K562 (cell line): ENCODE measurements at regions not wholly inside any gene's neighbourhood (a gene's known extent, or its start where the extent isn't known, plus 50 kb on each side); places are given as distances from the start of the nearest gene placed in this dataset.

Experiments used
- HIVEP1 ChIP-seq: fragments of 250-450 bp; sonication (Bioruptor Pico); IDR thresholded peaks from 2 replicates; pipeline ENCODE4 v1.4.0; 2020; ENCODE audit warnings: mild to moderate bottlenecking
- TAF15 ChIP-seq: fragments of 200-400 bp; formaldehyde crosslinking; IDR thresholded peaks from 2 replicates; pipeline ENCODE4 v1.6.1; 2017; ENCODE audit warnings: mild to moderate bottlenecking, low read depth, low read length, moderate library complexity
- ZBTB17 ChIP-seq: fragments of 450-650 bp; formaldehyde crosslinking; IDR thresholded peaks from 2 replicates; pipeline ENCODE4 v1.4.0; 2020; ENCODE audit warnings: mild to moderate bottlenecking
- ZNF436 ChIP-seq: fragments of 250-450, 450-650 bp; sonication (Bioruptor Pico); formaldehyde crosslinking; IDR thresholded peaks from 2 replicates; pipeline ENCODE4 v1.7.0; 2020; ENCODE audit warnings: mild to moderate bottlenecking
- TF ChIP-seq, protein P1 (sequence below): fragments of 250-450 bp; sonication (Bioruptor Pico); IDR thresholded peaks from 2 replicates; pipeline ENCODE4 v1.5.0; 2021; ENCODE audit warnings: mild to moderate bottlenecking, moderate library complexity
- TF ChIP-seq, protein P2 (sequence below), 2 experiments: fragments of 450-650 bp in 1 of 2; sonication (generic) in 1 of 2; formaldehyde crosslinking in 1 of 2; IDR thresholded peaks; 2 replicates each; pipeline versions ENCODE4 v1.7.1 to v1.9.0; 2016 to 2022; ENCODE audit warnings: inconsistent platforms in 1 of 2, mild to moderate bottlenecking in 1 of 2, missing genetic modification reagents in 1 of 2

DNA sequence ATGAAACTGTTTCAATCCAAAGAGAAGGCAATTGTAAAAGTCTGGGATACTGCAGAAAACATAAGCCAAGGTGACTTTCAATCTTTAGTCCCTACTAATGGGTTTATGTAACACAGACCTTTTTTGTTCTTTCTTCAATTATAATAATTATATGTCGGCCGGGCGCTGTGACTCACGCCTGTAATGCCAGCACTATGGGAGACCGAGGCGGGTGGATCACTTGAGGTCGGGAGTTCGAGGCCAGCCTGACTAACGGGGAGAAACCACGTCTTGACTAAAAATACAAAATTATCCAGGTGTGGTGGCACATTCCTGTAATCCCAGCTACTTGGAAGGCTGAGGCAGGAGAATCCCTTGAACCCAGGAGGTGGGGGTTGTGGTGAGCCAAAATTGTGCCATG is 489.8 kb upstream of the CTSO start (continued):
- TF ChIP-seq, protein P1, sequence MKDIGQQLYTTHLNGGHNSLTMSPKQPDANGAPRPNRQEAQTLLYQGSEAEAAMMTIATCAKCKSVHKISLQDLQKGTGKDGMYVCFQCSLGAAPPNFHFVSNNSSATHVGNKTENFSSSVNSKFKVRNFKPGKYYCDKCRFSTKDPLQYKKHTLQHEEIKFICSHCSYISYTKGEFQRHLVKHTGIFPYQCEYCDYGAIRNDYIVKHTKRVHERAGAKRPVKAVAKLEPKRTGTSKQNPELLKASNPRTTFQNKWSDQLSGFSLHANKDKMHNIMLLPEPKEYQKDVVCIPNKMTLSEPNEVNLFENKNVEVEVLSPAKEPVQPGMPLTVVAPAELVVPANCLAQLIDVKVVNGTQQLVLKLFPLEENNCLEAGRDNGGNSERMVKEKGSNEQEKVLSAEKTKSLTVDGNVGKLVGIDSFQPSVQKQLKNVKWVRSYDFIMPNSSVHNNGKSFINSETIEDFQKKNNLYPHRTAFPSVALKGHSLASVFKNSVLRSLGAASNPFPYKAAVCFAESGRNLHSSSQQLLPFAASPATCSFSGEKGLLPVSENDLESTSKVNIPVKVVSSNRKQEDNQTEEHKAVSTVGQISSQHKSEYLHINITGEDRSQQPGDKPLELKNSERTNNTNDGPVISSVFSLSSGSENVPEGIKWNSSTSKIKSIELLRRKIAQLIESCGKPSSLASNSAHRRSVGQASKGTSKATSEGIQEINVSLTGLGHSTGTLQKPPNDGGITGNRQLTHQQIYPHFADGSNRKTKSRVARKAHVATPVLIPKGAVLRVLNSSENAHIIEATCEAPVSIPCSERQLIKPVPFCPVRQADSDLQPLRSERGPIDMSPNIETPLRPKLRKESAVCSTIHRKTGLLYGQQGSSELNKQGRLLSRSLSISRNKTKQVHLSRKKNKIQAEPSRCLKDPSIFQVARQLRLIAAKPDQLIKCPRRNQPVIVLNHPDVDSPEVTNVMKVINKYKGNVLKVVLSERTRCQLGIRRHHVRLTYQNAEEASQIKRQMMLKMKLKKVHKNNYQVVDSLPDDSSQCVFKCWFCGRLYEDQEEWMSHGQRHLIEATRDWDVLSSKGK (CRISPR knock-in tag), result no peak
- TF ChIP-seq ZNF436 (no peak), HIVEP1 (CRISPR knock-in tag) (no peak), TAF15 (no peak), ZBTB17 (CRISPR knock-in tag) (no peak)
- TF ChIP-seq, protein P2, sequence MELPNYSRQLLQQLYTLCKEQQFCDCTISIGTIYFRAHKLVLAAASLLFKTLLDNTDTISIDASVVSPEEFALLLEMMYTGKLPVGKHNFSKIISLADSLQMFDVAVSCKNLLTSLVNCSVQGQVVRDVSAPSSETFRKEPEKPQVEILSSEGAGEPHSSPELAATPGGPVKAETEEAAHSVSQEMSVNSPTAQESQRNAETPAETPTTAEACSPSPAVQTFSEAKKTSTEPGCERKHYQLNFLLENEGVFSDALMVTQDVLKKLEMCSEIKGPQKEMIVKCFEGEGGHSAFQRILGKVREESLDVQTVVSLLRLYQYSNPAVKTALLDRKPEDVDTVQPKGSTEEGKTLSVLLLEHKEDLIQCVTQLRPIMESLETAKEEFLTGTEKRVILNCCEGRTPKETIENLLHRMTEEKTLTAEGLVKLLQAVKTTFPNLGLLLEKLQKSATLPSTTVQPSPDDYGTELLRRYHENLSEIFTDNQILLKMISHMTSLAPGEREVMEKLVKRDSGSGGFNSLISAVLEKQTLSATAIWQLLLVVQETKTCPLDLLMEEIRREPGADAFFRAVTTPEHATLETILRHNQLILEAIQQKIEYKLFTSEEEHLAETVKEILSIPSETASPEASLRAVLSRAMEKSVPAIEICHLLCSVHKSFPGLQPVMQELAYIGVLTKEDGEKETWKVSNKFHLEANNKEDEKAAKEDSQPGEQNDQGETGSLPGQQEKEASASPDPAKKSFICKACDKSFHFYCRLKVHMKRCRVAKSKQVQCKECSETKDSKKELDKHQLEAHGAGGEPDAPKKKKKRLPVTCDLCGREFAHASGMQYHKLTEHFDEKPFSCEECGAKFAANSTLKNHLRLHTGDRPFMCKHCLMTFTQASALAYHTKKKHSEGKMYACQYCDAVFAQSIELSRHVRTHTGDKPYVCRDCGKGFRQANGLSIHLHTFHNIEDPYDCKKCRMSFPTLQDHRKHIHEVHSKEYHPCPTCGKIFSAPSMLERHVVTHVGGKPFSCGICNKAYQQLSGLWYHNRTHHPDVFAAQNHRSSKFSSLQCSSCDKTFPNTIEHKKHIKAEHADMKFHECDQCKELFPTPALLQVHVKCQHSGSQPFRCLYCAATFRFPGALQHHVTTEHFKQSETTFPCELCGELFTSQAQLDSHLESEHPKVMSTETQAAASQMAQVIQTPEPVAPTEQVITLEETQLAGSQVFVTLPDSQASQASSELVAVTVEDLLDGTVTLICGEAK (IDR thresholded peaks at IDR 0.05), result no peak
- TF ChIP-seq, protein P2 (CRISPR knock-in tag; IDR thresholded peaks at IDR 0.05), result no peak
